ENCODE measurements at regions not wholly inside any gene's neighbourhood (a gene's known extent, or its start where the extent isn't known, plus 50 kb on each side); places are given as distances from the start of the nearest gene placed in this dataset.

DNA sequence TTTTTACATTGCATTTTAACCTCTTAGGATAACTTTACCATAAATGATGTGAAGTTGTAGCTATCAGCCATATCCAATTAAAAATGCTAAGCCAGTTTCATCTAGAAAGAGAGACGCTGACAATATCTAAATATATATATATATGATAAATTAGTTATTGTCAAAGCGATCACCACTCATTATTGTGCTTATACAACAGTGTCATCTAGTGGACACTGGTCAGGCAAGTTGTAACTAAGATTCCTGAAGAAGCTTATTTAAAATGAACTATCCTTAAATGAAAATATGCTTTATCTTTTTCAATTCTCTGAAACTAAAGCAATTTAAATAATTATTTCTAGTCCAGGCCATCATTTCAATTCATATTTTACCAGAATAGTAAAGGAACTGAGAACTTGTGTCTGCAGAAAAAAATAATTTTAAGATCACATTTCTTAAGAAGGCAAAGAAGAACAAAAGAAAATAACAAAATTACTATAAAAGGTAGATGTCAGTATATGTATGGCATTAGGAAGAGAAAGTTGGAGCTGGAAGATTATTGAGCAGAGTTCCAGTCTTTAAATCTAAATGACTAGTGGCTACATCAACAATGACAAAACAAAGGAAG lies 193.3 kb upstream of the SNX7 start:
- Histone ChIP-seq H3K4me3 (replicated peaks; ENCODE audit: low read depth, low read length) (no peak overlapping the region), H3K27me3 (replicated peaks; ENCODE audit: control insufficient read depth, insufficient read depth, low read length) (no peaks in the 10 kb centered on the region), H3K36me3 (ENCODE audit: control insufficient read depth, insufficient read depth, low read length) (no peaks in the 10 kb centered on the region)
- DNase-seq (ENCODE audit: extremely low read depth, insufficient read length) = no peak
- TF ChIP-seq, protein P1, sequence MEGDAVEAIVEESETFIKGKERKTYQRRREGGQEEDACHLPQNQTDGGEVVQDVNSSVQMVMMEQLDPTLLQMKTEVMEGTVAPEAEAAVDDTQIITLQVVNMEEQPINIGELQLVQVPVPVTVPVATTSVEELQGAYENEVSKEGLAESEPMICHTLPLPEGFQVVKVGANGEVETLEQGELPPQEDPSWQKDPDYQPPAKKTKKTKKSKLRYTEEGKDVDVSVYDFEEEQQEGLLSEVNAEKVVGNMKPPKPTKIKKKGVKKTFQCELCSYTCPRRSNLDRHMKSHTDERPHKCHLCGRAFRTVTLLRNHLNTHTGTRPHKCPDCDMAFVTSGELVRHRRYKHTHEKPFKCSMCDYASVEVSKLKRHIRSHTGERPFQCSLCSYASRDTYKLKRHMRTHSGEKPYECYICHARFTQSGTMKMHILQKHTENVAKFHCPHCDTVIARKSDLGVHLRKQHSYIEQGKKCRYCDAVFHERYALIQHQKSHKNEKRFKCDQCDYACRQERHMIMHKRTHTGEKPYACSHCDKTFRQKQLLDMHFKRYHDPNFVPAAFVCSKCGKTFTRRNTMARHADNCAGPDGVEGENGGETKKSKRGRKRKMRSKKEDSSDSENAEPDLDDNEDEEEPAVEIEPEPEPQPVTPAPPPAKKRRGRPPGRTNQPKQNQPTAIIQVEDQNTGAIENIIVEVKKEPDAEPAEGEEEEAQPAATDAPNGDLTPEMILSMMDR (IDR thresholded peaks at IDR 0.05; ENCODE audit: insufficient read depth, low read length, poor library complexity, severe bottlenecking) = peak; percentile 53

DNA sequence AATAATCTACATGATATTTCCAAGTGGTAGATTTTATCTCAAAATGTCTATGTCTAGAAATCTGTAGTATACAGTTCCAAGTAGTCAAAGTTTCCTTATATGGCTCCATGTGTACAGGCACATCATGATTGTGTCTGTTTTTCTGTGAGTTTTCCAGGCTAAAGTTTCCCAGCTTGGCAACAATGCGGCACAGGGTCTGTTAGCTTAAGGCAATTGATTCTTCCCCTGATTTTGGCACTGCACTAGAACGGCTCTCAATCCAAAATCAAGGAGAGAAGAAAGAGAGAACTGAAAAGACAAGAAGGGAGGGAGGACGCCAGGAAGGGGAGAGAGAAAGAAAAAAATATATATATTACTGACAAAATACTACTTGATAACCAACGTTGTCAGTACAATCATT lies 193.9 kb upstream of the SNX7 start:
- no peak overlapping the region for H3K4me3 ChIP-seq (replicated peaks; ENCODE audit: low read depth, low read length)
- TF ChIP-seq, protein P1 (IDR thresholded peaks at IDR 0.05; ENCODE audit: insufficient read depth, low read length, poor library complexity, severe bottlenecking) = no peak
- H3K36me3 ChIP-seq (ENCODE audit: control insufficient read depth, insufficient read depth, low read length) = no peaks in the 10 kb centered on the region
- no peaks in the 10 kb centered on the region for H3K27me3 ChIP-seq (replicated peaks; ENCODE audit: control insufficient read depth, insufficient read depth, low read length)
- DNase-seq (ENCODE audit: extremely low read depth, insufficient read length) = no peak

DNA sequence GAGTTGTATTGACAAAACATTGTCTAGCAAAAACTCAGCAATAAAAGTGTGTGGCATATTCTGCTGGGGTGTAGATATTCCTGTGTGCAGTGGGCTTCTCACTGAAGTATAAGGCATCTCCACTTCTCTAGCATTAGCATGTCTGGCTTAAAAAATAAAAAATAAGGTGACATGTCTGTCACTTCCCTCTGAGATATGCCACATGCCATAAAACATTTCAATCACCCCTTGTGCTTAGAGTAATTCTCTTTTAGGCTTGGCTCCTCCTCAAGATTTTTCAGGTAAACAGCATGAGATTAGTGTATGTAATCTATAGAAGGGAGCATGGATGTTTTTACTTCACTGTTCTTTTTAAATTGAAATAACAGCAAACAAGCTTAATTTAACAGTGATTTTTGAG lies 194.4 kb upstream of the SNX7 start:
- no peak for DNase-seq (ENCODE audit: extremely low read depth, insufficient read length)
- H3K27me3 ChIP-seq (replicated peaks; ENCODE audit: control insufficient read depth, insufficient read depth, low read length) = no peaks in the 10 kb centered on the region
- TF ChIP-seq, protein P1 (IDR thresholded peaks at IDR 0.05; ENCODE audit: insufficient read depth, low read length, poor library complexity, severe bottlenecking) = no peak

DNA sequence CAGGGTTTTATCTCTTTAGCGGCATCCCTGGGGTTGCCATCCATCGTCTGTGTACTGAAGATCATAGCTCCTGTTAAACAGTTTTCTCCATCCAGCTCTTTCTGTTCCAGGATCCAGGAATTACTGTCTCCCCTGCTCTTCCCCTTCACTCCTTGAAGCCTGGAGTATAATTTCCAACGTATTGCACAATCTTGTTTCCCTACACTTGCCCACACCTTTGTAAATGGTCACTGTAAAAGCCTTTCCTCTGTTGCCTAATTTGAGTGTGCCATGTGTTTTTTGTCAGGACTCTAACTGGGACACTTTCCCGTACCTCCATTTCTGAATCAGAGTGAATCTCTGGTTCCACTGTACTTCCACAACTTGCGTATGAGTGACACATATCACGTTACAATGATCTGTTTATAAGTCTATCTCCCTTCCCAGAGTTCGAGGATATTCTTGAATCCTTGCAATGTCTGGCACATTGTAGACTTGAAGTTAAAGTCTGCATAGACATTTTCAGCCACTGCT lies 199.6 kb upstream of the SNX7 start:
- no peak for DNase-seq (ENCODE audit: extremely low read depth, insufficient read length)
- no peaks in the 10 kb centered on the region for H3K27me3 ChIP-seq (replicated peaks; ENCODE audit: control insufficient read depth, insufficient read depth, low read length)

More for the DNA sequence above, 194.4 kb upstream of the SNX7 start:
- Histone ChIP-seq H3K4me3 (replicated peaks; ENCODE audit: low read depth, low read length) (no peak overlapping the region), H3K36me3 (ENCODE audit: control insufficient read depth, insufficient read depth, low read length) (no peaks in the 10 kb centered on the region)

DNA sequence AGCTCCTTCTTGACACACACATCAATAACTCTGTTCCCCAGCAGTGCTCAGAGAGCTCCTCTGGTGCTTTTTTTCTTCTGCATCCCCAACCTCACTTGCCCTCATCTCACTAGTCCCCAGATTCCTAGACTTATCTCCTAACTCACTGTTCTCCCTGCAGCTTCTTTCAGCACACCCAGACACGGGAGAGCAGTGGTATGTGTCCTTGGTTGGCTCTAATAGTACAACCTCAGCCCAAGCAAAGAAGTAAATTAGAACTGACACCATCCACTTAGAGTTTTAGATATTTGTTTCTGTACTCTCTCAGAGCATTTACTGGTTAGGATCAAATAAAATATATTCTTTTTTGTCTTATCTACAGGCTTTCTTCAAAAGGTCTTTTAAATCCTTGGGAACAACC lies 201.4 kb upstream of the SNX7 start:
- TF ChIP-seq, protein P1 (IDR thresholded peaks at IDR 0.05; ENCODE audit: insufficient read depth, low read length, poor library complexity, severe bottlenecking) = no peak

More for the DNA sequence above, 199.6 kb upstream of the SNX7 start:
- TF ChIP-seq, protein P1 (IDR thresholded peaks at IDR 0.05; ENCODE audit: insufficient read depth, low read length, poor library complexity, severe bottlenecking) = no peak
- no peaks in the 10 kb centered on the region for H3K36me3 ChIP-seq (ENCODE audit: control insufficient read depth, insufficient read depth, low read length)
- no peak overlapping the region for H3K4me3 ChIP-seq (replicated peaks; ENCODE audit: low read depth, low read length)

DNA sequence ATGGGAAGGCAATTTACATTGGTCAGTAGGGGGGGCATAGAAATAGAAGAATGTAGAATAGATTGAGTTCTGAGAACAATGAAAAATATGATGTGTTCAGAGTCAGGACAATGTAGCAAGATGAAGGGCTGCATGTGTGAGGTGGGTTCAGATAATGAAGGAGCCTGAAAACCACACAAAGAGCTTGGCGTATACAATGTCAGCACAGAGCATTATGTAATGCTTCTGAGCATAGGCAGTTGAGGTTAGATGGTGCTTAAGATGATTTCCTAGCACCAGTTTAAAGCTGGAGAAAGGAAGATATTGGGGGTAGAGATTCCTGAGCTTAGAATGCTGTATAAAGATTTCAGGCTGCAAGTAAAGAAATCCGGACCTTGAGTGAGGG lies 202.0 kb upstream of the SNX7 start:
- TF ChIP-seq, protein P1 (IDR thresholded peaks at IDR 0.05; ENCODE audit: insufficient read depth, low read length, poor library complexity, severe bottlenecking) = no peak
- Histone ChIP-seq H3K27me3 (replicated peaks; ENCODE audit: control insufficient read depth, insufficient read depth, low read length) (no peaks in the 10 kb centered on the region), H3K4me3 (replicated peaks; ENCODE audit: low read depth, low read length) (no peak overlapping the region), H3K36me3 (ENCODE audit: control insufficient read depth, insufficient read depth, low read length) (no peaks in the 10 kb centered on the region)
- no peak for DNase-seq (ENCODE audit: extremely low read depth, insufficient read length)

More for the DNA sequence above, 201.4 kb upstream of the SNX7 start:
- Histone ChIP-seq H3K36me3 (ENCODE audit: control insufficient read depth, insufficient read depth, low read length) (no peaks in the 10 kb centered on the region), H3K27me3 (replicated peaks; ENCODE audit: control insufficient read depth, insufficient read depth, low read length) (no peaks in the 10 kb centered on the region), H3K4me3 (replicated peaks; ENCODE audit: low read depth, low read length) (no peak overlapping the region)
- no peak for DNase-seq (ENCODE audit: extremely low read depth, insufficient read length)
